ENCODE measurements at regions not wholly inside any gene's neighbourhood (a gene's known extent, or its start where the extent isn't known, plus 50 kb on each side); places are given as distances from the start of the nearest gene placed in this dataset.

DNA sequence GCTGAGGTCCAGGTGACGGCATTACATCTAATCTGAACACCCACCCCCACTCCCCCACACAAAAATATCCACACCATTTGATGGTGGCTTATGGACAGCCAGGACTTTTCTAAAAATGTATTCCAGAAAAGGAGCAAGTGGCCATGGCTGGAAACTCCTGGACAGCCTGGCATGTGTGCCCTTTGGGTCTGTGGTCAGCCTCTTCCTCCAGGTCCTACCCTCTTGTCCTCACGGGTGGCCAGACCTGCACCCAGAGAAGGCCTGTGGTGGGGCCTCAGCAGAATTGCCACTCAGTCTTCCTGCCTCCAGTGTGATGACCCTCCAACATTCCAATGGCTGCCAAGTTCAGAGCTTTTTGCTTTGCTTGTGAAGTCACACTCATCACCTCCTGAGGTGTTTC, 600.6 kb downstream of the AJAP1 start:
- TF ChIP-seq POLR2A (IDR thresholded peaks at IDR 0.05) (no peak), POLR2AphosphoS5 (IDR thresholded peaks at IDR 0.05) (no peak), EP300 (IDR thresholded peaks at IDR 0.05) (no peak)
- TF ChIP-seq, protein P1, sequence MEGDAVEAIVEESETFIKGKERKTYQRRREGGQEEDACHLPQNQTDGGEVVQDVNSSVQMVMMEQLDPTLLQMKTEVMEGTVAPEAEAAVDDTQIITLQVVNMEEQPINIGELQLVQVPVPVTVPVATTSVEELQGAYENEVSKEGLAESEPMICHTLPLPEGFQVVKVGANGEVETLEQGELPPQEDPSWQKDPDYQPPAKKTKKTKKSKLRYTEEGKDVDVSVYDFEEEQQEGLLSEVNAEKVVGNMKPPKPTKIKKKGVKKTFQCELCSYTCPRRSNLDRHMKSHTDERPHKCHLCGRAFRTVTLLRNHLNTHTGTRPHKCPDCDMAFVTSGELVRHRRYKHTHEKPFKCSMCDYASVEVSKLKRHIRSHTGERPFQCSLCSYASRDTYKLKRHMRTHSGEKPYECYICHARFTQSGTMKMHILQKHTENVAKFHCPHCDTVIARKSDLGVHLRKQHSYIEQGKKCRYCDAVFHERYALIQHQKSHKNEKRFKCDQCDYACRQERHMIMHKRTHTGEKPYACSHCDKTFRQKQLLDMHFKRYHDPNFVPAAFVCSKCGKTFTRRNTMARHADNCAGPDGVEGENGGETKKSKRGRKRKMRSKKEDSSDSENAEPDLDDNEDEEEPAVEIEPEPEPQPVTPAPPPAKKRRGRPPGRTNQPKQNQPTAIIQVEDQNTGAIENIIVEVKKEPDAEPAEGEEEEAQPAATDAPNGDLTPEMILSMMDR (IDR thresholded peaks at IDR 0.05) = no peak
